HG03097 (cell line): ENCODE measurements at regions not wholly inside any gene's neighbourhood (a gene's known extent, or its start where the extent isn't known, plus 50 kb on each side); places are given as distances from the start of the nearest gene placed in this dataset.

Experiments used
- ATAC-seq: cut with Tn5 transposase; IDR thresholded peaks from one replicate; pipeline ENCODE4 v1.9.1; 2021; ENCODE audit not compliant: unreplicated experiment, low FRiP score

DNA sequence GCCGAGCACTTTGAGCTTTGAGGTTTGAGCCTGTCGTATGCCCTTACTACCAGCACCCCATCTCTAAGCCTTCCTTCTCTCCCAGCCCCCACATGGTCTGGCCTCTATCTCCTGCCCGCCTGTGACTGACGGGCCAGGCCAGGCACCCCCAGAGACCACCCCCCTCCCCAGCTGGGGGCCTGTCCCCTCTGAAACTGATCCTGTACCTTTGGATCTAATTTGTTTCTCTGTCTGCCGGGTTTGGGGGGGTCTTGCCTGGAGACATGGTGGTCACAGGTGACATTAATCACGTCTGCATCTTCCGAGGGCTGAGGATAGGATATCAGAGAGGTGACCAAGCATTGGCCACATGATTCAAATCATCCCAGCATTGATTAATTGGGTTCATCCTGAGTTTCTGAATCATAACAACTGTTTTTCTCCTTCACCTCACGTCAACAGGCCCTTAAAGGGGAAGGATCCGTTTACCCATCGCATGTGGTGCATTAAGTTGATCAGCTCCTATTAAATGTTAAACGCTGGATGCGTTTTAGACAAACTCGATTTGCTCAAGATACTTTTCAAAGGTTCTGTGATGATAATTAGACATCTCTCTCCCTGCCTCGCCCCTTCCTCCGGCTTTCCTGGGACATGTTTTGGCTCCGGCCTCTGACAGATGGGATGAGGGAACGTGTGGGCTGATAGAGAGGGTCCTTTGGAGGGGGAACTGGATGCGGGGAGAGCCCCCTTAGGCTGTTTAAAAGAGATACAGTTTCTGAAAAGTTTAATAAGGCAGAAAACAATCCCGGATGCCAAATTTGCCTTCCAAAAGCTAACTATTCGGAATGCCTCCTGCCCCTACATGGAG is 63.3 kb upstream of the TBX3 start:
- ATAC-seq: no peak

DNA sequence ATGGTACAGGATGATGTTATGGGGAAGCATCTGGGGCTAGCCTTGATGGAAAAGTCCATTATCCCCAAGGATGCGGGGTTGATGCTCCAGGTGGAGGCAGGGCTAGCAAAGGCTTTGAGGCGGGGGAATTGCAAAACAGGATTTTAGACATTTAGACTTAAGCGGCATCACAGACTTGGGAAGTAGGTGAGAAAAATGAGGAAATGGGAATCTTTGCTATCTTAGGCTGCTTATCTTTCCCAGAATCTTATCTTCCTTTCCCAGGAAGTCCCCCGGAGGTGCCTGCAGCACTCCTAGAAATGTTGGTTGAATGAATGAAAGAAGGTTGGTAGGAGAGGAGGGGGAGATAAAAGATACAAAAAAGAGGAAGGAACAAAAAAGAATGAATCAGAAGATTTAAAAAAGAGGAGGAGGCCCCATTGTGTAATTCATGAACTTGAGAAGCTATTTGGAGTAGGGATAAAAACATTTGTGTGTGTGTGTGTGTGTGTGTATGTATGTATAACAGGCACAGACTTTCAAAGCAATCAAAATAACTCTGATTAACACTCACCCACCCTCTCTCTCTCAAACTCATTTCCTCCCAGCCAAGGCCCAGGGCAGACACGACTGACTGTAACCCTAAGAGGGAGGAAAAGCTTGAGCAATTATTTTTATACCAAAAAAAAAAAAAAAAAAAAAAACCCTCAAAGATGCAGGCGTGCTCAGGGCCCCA is 62.5 kb upstream of the TBX3 start:
- ATAC-seq: no peak

DNA sequence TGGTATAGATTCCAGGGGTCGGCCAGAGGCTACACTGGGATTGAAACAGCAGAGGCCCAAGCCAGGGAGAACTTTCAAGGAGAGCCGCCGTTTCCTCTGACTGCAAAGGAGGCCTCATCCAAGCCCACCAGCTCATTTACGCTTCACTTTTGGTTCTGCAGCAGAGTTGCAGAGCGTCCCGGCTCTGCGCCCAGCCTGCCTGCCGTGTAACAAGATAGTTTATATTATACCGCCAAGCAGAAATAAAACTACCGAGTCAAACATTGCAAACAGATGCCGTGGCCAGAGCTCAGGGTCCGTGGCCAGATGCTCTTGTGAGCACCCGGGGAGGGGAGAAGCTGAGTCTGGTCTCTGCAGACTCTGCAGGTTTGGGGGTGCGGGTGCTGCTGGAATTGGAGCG is 60.7 kb upstream of the TBX3 start:
- no peak for ATAC-seq

DNA sequence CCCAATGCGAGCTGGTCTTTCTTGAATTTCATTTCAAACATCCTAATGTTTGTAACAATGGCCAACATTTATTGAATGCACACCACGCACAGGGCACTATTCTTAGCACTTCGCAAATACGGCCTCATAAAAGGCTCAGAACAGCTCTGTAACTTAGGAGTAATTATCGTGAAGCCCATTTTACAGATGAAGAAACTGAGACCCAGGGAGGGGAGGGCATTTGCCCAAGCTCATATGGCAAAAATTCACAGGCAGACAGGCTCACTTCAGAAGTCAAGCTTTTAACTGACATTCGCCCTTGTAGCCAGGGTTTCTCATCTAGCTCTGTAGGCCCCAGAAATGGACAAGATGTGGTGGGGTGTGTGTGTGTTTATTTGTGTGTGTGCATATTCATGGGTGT is 60.3 kb upstream of the TBX3 start:
- no peak for ATAC-seq

DNA sequence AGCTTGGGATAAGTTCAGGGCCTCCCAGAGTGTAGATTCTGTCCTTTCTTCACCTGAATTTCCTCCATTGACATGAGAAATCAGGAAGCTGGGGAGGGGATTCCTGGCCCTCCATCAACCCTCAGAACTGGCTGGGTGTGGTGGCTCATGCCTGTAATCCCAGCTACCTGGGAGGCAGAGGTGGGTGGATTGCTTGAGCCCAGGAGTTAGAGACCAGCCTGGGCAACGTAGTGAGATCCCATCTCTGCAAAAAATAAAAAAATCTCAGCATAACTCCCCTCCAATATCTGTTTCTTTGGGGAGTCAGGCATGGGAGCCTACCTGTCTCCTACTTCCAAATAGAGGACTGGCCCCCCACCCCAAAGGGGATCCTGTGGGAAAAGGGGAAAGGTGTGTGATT is 59.8 kb upstream of the TBX3 start:
- ATAC-seq: no peak

DNA sequence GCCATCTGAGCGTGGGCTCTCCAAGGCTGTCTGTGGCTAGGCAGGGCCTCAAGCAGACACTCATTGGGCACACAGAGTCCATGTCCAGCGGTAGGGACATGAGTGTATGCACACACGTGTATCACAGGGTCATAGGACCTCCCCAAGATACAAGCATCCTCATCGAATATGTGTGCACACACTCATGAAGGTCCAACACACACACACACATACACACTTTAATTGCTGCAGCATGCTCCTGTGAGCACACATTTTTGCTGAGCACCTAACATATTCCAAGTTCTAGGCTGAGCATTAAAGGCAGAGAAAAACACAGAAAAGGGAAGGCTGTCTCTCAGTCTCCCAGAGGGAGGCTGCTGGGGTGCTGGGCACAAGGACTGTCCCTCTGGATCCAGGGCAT is 59.3 kb upstream of the TBX3 start:
- no peak for ATAC-seq

- ATAC-seq: no peak
These were observed 58.4 kb upstream of the TBX3 start for GRCh38 chr12:114742363-114742762.

DNA sequence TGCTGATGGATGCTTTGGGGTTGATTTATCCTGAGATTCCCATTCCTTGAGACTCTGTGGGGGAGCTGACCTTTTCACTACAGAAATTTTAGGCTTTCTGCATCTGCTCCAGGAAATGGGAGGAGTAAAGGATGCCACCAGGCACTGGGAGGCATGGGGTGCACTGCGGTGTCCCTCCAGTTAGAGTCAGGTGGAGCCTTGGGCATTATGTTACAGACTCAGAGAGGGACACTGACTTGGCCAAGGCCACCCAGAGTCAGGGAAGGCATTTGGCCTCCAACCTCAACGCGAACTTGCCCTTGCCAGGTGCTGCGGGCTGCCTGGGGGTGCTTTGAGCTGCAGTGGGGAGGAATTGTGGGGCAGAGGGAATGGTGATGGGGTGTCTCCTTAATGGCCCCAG is 58.0 kb upstream of the TBX3 start:
- no peak for ATAC-seq

GRCh38 chr12:114740448-114740847 is 56.5 kb upstream of the TBX3 start:
- ATAC-seq: no peak

DNA sequence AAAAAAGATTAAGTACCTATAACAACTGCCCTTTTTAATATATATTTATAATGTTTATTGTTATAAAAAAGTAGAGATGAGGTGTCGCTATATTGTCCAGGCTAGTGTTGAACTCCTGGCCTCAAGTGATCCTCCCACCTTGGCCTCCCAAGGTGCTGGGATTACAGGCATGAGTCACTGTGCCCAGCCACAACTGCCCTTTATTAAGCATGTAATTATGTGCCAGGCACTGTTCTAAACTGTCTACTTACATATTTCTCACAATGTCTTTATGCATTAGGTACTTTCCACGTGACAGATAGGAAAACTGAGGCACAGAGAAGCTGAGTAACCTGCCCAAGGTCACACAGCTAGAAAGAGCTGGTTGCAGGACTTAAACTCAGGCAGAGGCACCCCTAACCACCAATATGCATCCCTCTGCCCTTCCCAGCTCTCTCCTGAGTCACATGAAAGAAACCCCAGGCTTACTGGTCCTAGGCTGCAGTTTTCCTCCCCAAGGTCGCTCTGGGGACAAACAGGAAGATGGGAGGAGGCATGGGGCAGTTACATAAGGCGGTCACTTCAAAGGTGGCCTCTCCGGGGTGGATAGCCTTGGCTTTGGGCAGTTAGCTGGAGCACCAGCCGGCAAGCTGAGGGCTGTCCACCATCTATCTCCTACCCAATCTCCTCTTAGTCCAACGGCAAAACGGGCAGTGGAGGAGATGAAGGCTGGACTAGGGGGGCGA is 54.6 kb upstream of the TBX3 start:
- no peak for ATAC-seq

DNA sequence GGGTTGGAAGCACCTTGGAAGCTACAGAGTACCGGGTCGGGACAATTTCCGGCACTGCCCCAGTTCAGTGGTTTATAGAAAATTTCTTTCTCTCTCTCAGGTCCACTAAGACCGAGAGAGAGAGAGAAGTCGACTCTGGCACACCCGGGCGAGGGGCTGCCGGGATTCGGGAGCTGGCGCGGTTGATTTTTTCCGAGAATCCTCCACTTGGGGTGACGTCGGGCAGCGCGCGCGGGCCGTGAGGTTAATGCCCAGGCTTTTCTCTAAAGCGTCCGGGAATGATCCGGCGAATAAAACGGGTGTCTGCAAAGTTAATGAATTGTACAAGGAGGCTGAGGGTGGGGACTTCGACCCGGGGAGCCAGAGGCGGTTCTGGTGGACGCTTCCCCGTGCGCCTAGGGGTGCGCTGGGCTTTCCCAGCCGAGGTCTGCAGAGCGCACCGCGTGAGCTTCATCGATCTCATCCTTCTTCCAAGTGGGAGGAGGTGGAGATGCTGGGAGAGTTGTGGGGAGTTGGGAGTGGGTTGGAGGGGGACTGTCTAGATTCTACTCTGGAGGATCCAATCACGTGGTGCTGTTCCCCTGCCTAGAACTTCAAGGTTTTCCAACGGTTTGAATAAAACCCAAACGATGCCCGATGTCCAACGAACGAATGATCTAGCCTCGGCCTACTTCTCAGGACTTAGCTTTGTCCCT is 51.9 kb upstream of the TBX3 start:
- ATAC-seq: no peak

- ATAC-seq: no peak
These were observed 51.0 kb upstream of the TBX3 start for GRCh38 chr12:114735011-114735410.

- no peak for ATAC-seq
These were observed 49.9 kb upstream of the TBX3 start for GRCh38 chr12:114733919-114734318.
